ENCODE measurements at regions not wholly inside any gene's neighbourhood (a gene's known extent, or its start where the extent isn't known, plus 50 kb on each side); places are given as distances from the start of the nearest gene placed in this dataset.

- no peaks in the 10 kb centered on the region for H3K27me3 Mint-ChIP-seq
- ATAC-seq (replicated peaks) (no peak), DNase-seq (no peak)
- H3K4me1 Mint-ChIP-seq, result no peaks in the 10 kb centered on the region
- H3K27ac Mint-ChIP-seq, result no peak overlapping the region
- H3K36me3 Mint-ChIP-seq, result peaks cover 5% of the 10 kb centered on the region in 2 donors
- H3K4me3 Mint-ChIP-seq, result no peak overlapping the region
- H3K9me3 Mint-ChIP-seq, result no peaks in the 10 kb centered on the region
These were observed 114.0 kb downstream of the SLC41A2 start for GRCh38 chr12:104844123-104844522.

- no peak overlapping the region for H3K27ac Mint-ChIP-seq
- no peaks in the 10 kb centered on the region for H3K9me3 Mint-ChIP-seq
- H3K4me3 Mint-ChIP-seq, result no peak overlapping the region
- H3K36me3 Mint-ChIP-seq, result peaks cover 0 to 2% of the 10 kb centered on the region in 2 donors
- no peaks in the 10 kb centered on the region for H3K27me3 Mint-ChIP-seq
- H3K4me1 Mint-ChIP-seq, result no peaks in the 10 kb centered on the region
- ATAC-seq (replicated peaks) (no peak), DNase-seq (no peak)
These were observed 117.8 kb downstream of the SLC41A2 start for GRCh38 chr12:104840262-104840661.

- H3K4me1 Mint-ChIP-seq, result no peaks in the 10 kb centered on the region
- DNase-seq (no peak), ATAC-seq (replicated peaks) (no peak)
- H3K27me3 Mint-ChIP-seq, result no peaks in the 10 kb centered on the region
- no peak overlapping the region for H3K27ac Mint-ChIP-seq
- H3K4me3 Mint-ChIP-seq, result no peak overlapping the region
- no peaks in the 10 kb centered on the region for H3K9me3 Mint-ChIP-seq
- H3K36me3 Mint-ChIP-seq, result no peaks in the 10 kb centered on the region
These were observed 122.8 kb downstream of the SLC41A2 start for GRCh38 chr12:104835317-104835716.

- H3K4me3 Mint-ChIP-seq, result no peak overlapping the region
- DNase-seq (no peak), ATAC-seq (replicated peaks) (no peak)
- no peaks in the 10 kb centered on the region for H3K36me3 Mint-ChIP-seq
- no peaks in the 10 kb centered on the region for H3K9me3 Mint-ChIP-seq
- no peaks in the 10 kb centered on the region for H3K4me1 Mint-ChIP-seq
- no peak overlapping the region for H3K27ac Mint-ChIP-seq
- no peaks in the 10 kb centered on the region for H3K27me3 Mint-ChIP-seq
These were observed 123.5 kb downstream of the SLC41A2 start for GRCh38 chr12:104834607-104835006.

GRCh38 chr12:104833756-104834155 is 124.3 kb downstream of the SLC41A2 start:
- Mint-ChIP-seq H3K4me1 (no peaks in the 10 kb centered on the region), H3K9me3 (no peaks in the 10 kb centered on the region), H3K4me3 (no peak overlapping the region), H3K27ac (no peak overlapping the region), H3K36me3 (no peaks in the 10 kb centered on the region), H3K27me3 (no peaks in the 10 kb centered on the region)
- ATAC-seq (replicated peaks), result no peak
- DNase-seq, result no peak

- Mint-ChIP-seq H3K9me3 (peaks cover 8 to 13% of the 10 kb centered on the region in 2 donors), H3K4me3 (no peak overlapping the region), H3K27me3 (no peaks in the 10 kb centered on the region), H3K36me3 (peaks cover 13 to 17% of the 10 kb centered on the region in 2 donors), H3K4me1 (no peaks in the 10 kb centered on the region), H3K27ac (no peak overlapping the region)
- ATAC-seq (replicated peaks) (no peak), DNase-seq (no peak)
These were observed 130.1 kb downstream of the SLC41A2 start for GRCh38 chr12:104828015-104828414.

- H3K4me3 Mint-ChIP-seq, result no peak overlapping the region
- peaks cover 13 to 17% of the 10 kb centered on the region in 2 donors for H3K36me3 Mint-ChIP-seq
- DNase-seq (no peak), ATAC-seq (replicated peaks) (no peak)
- H3K27ac Mint-ChIP-seq, result no peak overlapping the region
- peaks cover 0 to 3% of the 10 kb centered on the region in 2 donors for H3K4me1 Mint-ChIP-seq
- peaks cover 8 to 13% of the 10 kb centered on the region in 2 donors for H3K9me3 Mint-ChIP-seq
- no peaks in the 10 kb centered on the region for H3K27me3 Mint-ChIP-seq
These were observed 130.5 kb downstream of the SLC41A2 start for GRCh38 chr12:104827587-104827986.

- Mint-ChIP-seq H3K27me3 (no peaks in the 10 kb centered on the region), H3K27ac (no peak overlapping the region)
- ATAC-seq (replicated peaks), result no peak
These were observed 132.7 kb downstream of the SLC41A2 start for GRCh38 chr12:104825408-104825807.

GRCh38 chr12:104823985-104824461 is 134.1 kb downstream of the SLC41A2 start:
- Mint-ChIP-seq H3K27me3 (no peaks in the 10 kb centered on the region), H3K27ac (no peak overlapping the region), H3K4me1 (peaks cover 0 to 5% of the 10 kb centered on the region in 2 donors), H3K4me3 (no peak overlapping the region), H3K9me3 (peaks cover 8 to 14% of the 10 kb centered on the region in 2 donors), H3K36me3 (peaks cover 17 to 18% of the 10 kb centered on the region in 2 donors)
- DNase-seq, result no peak
- ATAC-seq (replicated peaks), result no peak

More at GRCh38 chr12:104825408-104825807, 132.7 kb downstream of the SLC41A2 start:
- H3K4me1 Mint-ChIP-seq, result peaks cover 0 to 5% of the 10 kb centered on the region in 2 donors
- H3K4me3 Mint-ChIP-seq, result no peak overlapping the region
- DNase-seq, result no peak
- H3K9me3 Mint-ChIP-seq, result peaks cover 8 to 13% of the 10 kb centered on the region in 2 donors
- peaks cover 13 to 17% of the 10 kb centered on the region in 2 donors for H3K36me3 Mint-ChIP-seq

GRCh38 chr12:104822941-104823340 is 135.1 kb downstream of the SLC41A2 start:
- DNase-seq (no peak), ATAC-seq (replicated peaks) (no peak)
- peaks cover 0 to 5% of the 10 kb centered on the region in 2 donors for H3K4me1 Mint-ChIP-seq
- H3K27me3 Mint-ChIP-seq, result no peaks in the 10 kb centered on the region
- H3K36me3 Mint-ChIP-seq, result peaks cover 19 to 21% of the 10 kb centered on the region in 2 donors
- no peak overlapping the region for H3K27ac Mint-ChIP-seq
- H3K9me3 Mint-ChIP-seq, result peaks cover 8 to 14% of the 10 kb centered on the region in 2 donors
- no peak overlapping the region for H3K4me3 Mint-ChIP-seq

GRCh38 chr12:104816845-104817503 is 141.1 kb downstream of the SLC41A2 start:
- H3K9me3 Mint-ChIP-seq, result peaks cover 0 to 3% of the 10 kb centered on the region in 2 donors
- ATAC-seq (replicated peaks) (no peak), DNase-seq (no peak)
- no peak overlapping the region for H3K4me3 Mint-ChIP-seq
- H3K27ac Mint-ChIP-seq, result no peak overlapping the region
- H3K27me3 Mint-ChIP-seq, result no peaks in the 10 kb centered on the region
- peaks cover 0 to 4% of the 10 kb centered on the region in 2 donors for H3K4me1 Mint-ChIP-seq
- peaks cover 7 to 10% of the 10 kb centered on the region in 2 donors for H3K36me3 Mint-ChIP-seq

GRCh38 chr12:104815935-104816334 is 142.2 kb downstream of the SLC41A2 start:
- H3K4me1 Mint-ChIP-seq, result peaks cover 0 to 4% of the 10 kb centered on the region in 2 donors
- DNase-seq, result no peak
- no peak overlapping the region for H3K27ac Mint-ChIP-seq
- no peaks in the 10 kb centered on the region for H3K27me3 Mint-ChIP-seq
- H3K9me3 Mint-ChIP-seq, result peaks cover 0 to 3% of the 10 kb centered on the region in 2 donors
- peaks cover 7 to 10% of the 10 kb centered on the region in 2 donors for H3K36me3 Mint-ChIP-seq
- no peak overlapping the region for H3K4me3 Mint-ChIP-seq
- no peak for ATAC-seq (replicated peaks)

- DNase-seq (no peak), ATAC-seq (replicated peaks) (no peak)
- H3K4me1 Mint-ChIP-seq, result peaks cover 5 to 7% of the 10 kb centered on the region in 2 donors
- no peak overlapping the region for H3K4me3 Mint-ChIP-seq
- H3K9me3 Mint-ChIP-seq, result peaks cover 0 to 2% of the 10 kb centered on the region in 2 donors
- peaks cover 6 to 7% of the 10 kb centered on the region in 2 donors for H3K36me3 Mint-ChIP-seq
- H3K27ac Mint-ChIP-seq, result no peak overlapping the region
- no peaks in the 10 kb centered on the region for H3K27me3 Mint-ChIP-seq
These were observed 143.1 kb downstream of the SLC41A2 start for GRCh38 chr12:104814944-104815343.

All from stimulated activated naive B cell treated with anti-CD40 and anti-IgM and Interleukin-4, amounts not matched to agents 10 μg/mL and 1 μg/mL and 100 μg/mL, for 72 hours (primary cell).